OCI-LY7 (cell line): ENCODE measurements at regions not wholly inside any gene's neighbourhood (a gene's known extent, or its start where the extent isn't known, plus 50 kb on each side); places are given as distances from the start of the nearest gene placed in this dataset.

ENCODE experiments used
- BruUV-seq: library from RNA; stranded (reverse); fragments of 400-500 nt; replicated peaks from 2 replicates; lab custom pipeline; 2021; lab: Mats Ljungman, UMichigan
- CTCF ChIA-PET: fragments of 300-600 bp; sonication (Branson Sonifier 250); formaldehyde crosslinking; loops from one replicate; lab custom pipeline; 2022; ENCODE audit warnings: antibody characterized with exemption; ENCODE audit not compliant: unreplicated experiment; lab: Charles Lee
- POLR2A ChIA-PET: fragments of 300-600 bp; sonication (Branson Sonifier 250); formaldehyde crosslinking; loops from one replicate; lab custom pipeline; 2022; ENCODE audit warnings: antibody characterized with exemption; lab: Charles Lee
- DNase-seq: peaks from one replicate; pipeline ENCODE4 v3.0.0-alpha.2; 2015; ENCODE audit warnings: low spot score
- H2AFZ ChIP-seq: fragments of 200-600 bp; sonication (generic), shearing (Covaris generic); 2 replicates; pipeline ENCODE4 v1.6.1; 2014; ENCODE audit warnings: mild to moderate bottlenecking, antibody characterized with exemption, low read length, moderate library complexity
- H3K27ac ChIP-seq: fragments of 200-600 bp; sonication (generic); 2 replicates; pipeline ENCODE4 v1.5.1; 2014; ENCODE audit warnings: mixed run types, low read depth, mild to moderate bottlenecking, moderate library complexity, low read length, inconsistent platforms; ENCODE audit not compliant: poor library complexity, severe bottlenecking
- H3K36me3 ChIP-seq: fragments of 200-600 bp; sonication (generic); 2 replicates; pipeline ENCODE4 v1.6.1; 2014; ENCODE audit warnings: mild to moderate bottlenecking, antibody characterized with exemption, low read length, moderate library complexity, mixed read lengths; ENCODE audit not compliant: insufficient read depth
- H3K4me1 ChIP-seq: fragments of 200-600 bp; sonication (generic); 2 replicates; pipeline ENCODE4 v1.5.1; 2014; ENCODE audit warnings: mild to moderate bottlenecking, low read length; ENCODE audit not compliant: insufficient read depth, poor library complexity, severe bottlenecking
- H3K4me2 ChIP-seq: fragments of 200-600 bp; sonication (generic); 2 replicates; pipeline ENCODE4 v1.6.1; 2014; ENCODE audit warnings: mild to moderate bottlenecking, low read length
- H3K4me3 ChIP-seq: fragments of 200-600 bp; sonication (generic); 2 replicates; pipeline ENCODE4 v1.5.1; 2014; ENCODE audit warnings: mild to moderate bottlenecking, low read depth, low read length; ENCODE audit not compliant: poor library complexity, severe bottlenecking
- H3K79me2 ChIP-seq: fragments of 200-600 bp; sonication (generic); 2 replicates; pipeline ENCODE4 v1.6.1; 2016; ENCODE audit warnings: low read depth, mild to moderate bottlenecking, low read length, moderate library complexity, mixed read lengths; ENCODE audit not compliant: insufficient read depth
- H3K9me2 ChIP-seq: fragments of 200-600 bp; sonication (generic); 2 replicates; pipeline ENCODE4 v1.6.1; 2016; ENCODE audit warnings: mild to moderate bottlenecking, low read length, mixed read lengths; ENCODE audit not compliant: insufficient read depth
- H3K9me3 ChIP-seq: fragments of 200-600 bp; sonication (generic); 2 replicates; pipeline ENCODE4 v1.6.1; 2014; ENCODE audit warnings: mild to moderate bottlenecking, mixed run types, low read length, mixed read lengths
- H4K20me1 ChIP-seq: fragments of 200-600 bp; sonication (generic); 2 replicates; pipeline ENCODE4 v1.6.1; 2014; ENCODE audit warnings: mild to moderate bottlenecking, antibody characterized with exemption, low read length, moderate library complexity, mixed read lengths; ENCODE audit not compliant: insufficient read depth
- EZH2phosphoT487 ChIP-seq: fragments of 200-600 bp; sonication (generic); IDR thresholded peaks from 2 replicates; pipeline ENCODE4 v1.6.1; 2018; ENCODE audit warnings: low read depth, borderline replicate concordance, mild to moderate bottlenecking, mixed run types, antibody characterized with exemption, low read length, moderate library complexity, mixed read lengths
- intact Hi-C: fragments of 100-400 bp; cut with micrococcal nuclease; formaldehyde crosslinking; loops from one replicate; pipeline ENCODE4 v1.10.0; 2022; ENCODE audit not compliant: unreplicated experiment
- TF ChIP-seq, protein P1 (sequence below): fragments of 200-600 bp; sonication (generic); conservative IDR thresholded peaks from 2 replicates; pipeline ENCODE4 v1.5.1; 2014; ENCODE audit warnings: mild to moderate bottlenecking, antibody characterized with exemption, low read length, moderate library complexity, mixed read lengths

DNA sequence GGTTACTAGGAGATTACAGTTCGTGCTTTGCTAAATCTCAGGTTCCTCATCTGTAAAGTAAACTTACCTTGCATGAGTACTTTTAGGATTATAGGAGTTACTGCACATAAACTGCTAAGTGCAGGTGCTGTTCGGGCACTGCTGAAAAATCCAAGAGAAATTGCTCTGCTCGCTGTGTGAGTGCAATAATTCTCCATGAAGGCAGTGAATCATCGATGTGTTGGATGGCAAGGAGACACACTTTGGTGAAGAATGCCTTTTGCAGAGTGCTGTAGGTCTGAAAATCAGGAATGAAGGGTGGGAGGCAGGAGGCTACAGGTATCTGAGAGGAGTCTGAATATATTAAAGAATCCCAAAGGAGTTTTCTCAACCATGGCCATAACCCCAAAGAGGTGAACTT lies 113.0 kb downstream of the CHIC2 start:
- BruUV-seq: no TSS peak
- Histone ChIP-seq H3K4me2 (no peak overlapping the region), H3K36me3 (no peaks in the 10 kb centered on the region), H2AFZ (no peak overlapping the region), H3K79me2 (no peaks in the 10 kb centered on the region), H4K20me1 (no peaks in the 10 kb centered on the region), H3K4me3 (no peak overlapping the region), H3K9me2 (no peaks in the 10 kb centered on the region), H3K4me1 (peaks cover under 1% of the 10 kb centered on the region), H3K9me3 (no peaks in the 10 kb centered on the region), H3K27ac (no peak overlapping the region)
- intact Hi-C loops: no loop called here
- DNase-seq: no peak
- CTCF ChIA-PET: no interaction called here
- no peak for TF ChIP-seq EZH2phosphoT487
- TF ChIP-seq, protein P1, sequence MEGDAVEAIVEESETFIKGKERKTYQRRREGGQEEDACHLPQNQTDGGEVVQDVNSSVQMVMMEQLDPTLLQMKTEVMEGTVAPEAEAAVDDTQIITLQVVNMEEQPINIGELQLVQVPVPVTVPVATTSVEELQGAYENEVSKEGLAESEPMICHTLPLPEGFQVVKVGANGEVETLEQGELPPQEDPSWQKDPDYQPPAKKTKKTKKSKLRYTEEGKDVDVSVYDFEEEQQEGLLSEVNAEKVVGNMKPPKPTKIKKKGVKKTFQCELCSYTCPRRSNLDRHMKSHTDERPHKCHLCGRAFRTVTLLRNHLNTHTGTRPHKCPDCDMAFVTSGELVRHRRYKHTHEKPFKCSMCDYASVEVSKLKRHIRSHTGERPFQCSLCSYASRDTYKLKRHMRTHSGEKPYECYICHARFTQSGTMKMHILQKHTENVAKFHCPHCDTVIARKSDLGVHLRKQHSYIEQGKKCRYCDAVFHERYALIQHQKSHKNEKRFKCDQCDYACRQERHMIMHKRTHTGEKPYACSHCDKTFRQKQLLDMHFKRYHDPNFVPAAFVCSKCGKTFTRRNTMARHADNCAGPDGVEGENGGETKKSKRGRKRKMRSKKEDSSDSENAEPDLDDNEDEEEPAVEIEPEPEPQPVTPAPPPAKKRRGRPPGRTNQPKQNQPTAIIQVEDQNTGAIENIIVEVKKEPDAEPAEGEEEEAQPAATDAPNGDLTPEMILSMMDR: no peak
- POLR2A ChIA-PET: no interaction called here

DNA sequence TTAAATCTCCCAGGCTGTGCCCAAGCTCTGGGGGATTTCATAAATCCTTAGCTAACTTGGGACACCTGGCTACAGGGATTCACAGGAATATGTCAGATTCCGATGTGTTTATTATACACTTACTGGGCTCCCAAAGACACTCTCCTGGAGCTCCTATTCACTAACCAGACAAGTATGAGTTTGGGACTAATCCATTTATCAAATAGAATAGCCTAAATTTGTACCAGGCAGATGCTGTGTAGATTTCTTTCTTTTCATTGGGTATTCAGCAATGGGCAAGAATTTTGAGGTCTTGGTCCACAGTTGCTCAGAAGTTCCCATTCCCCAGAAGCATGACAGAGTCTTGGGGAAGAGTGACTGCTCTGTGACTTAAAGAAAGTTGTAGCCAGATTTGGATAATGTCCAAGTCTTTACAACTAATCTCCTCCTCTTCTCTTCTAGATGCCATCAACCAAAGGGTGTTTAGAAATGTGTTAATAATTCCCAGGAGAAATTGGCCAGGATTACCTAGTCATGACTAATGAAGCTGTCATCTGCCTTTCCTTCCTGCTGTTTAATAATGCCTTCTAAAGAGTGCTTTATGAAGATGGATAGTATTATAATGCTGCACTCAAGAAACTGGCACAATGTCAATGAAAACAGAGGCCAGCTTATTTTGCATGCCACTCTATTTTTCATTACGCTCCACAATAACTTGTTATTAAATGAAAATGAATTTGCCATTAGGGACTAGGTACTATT lies 120.9 kb downstream of the CHIC2 start:
- ChIA-PET POLR2A (interaction anchor here (1.0 to 1.1 kb wide), 2 partner anchors 14 to 95 kb away, joined by 3 read pairs; no protein-coding TSS in a partner anchor), CTCF (no interaction called here)
- H3K4me1 ChIP-seq: no peaks in the 10 kb centered on the region
- peaks cover 6% of the 10 kb centered on the region for H3K9me3 ChIP-seq
- no peak overlapping the region for H2AFZ ChIP-seq
- DNase-seq: no peak
- BruUV-seq: no TSS peak
- no peaks in the 10 kb centered on the region for H3K9me2 ChIP-seq
- H3K36me3 ChIP-seq: no peaks in the 10 kb centered on the region
- no peak overlapping the region for H3K27ac ChIP-seq
- no peak overlapping the region for H3K4me3 ChIP-seq
- H4K20me1 ChIP-seq: no peaks in the 10 kb centered on the region
- TF ChIP-seq, protein P1: no peak
- no peak for TF ChIP-seq EZH2phosphoT487
- intact Hi-C loops: no loop called here
- H3K79me2 ChIP-seq: no peaks in the 10 kb centered on the region
- no peak overlapping the region for H3K4me2 ChIP-seq

DNA sequence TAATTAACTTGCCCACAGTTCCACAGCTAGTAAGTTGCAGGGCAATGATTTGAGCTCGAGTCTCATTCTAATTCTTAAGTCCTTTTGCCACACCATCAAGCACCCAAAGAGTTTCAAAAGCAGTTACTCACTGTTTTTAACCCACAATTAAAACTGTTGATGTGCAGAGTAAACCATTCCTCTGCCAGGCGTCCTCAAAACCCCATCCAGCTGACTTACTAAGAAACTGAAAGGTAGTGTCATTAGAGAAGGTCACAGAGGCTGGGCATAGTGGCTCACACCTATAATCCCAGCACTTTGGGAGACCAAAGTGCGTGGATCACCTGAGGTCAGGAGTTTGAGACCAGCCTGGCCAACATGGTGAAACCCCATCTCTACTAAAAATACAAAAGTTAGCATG lies 121.7 kb downstream of the CHIC2 start:
- Histone ChIP-seq H3K4me3 (no peak overlapping the region), H3K79me2 (no peaks in the 10 kb centered on the region), H3K36me3 (no peaks in the 10 kb centered on the region), H3K9me2 (no peaks in the 10 kb centered on the region), H2AFZ (no peak overlapping the region), H3K9me3 (peaks cover 6% of the 10 kb centered on the region), H3K4me1 (no peaks in the 10 kb centered on the region), H4K20me1 (no peaks in the 10 kb centered on the region), H3K27ac (no peak overlapping the region), H3K4me2 (no peak overlapping the region)
- ChIA-PET POLR2A (interaction anchor here (0.5 to 1.1 kb wide), 3 partner anchors 13 to 96 kb away, joined by 3 read pairs; no protein-coding TSS in a partner anchor), CTCF (no interaction called here)
- intact Hi-C loops: no loop called here
- BruUV-seq: no TSS peak
- DNase-seq: no peak
- TF ChIP-seq EZH2phosphoT487: no peak
- TF ChIP-seq, protein P1: no peak
